IMR-90 (cell line): ENCODE measurements at regions not wholly inside any gene's neighbourhood (a gene's known extent, or its start where the extent isn't known, plus 50 kb on each side); places are given as distances from the start of the nearest gene placed in this dataset.
A peak's percentile ranks its signal among the peaks of the same experiment; 100 is the strongest.
"Not testable (repeated sequence)": the region's sequence is repeated elsewhere in the genome, so short reads cannot be mapped to it uniquely, and the experiment has no call there.

Experiments used
- ATAC-seq: fragments of 200-7000 bp; cut with Tn5 transposase; 2 replicates; pipeline ENCODE4 v1.9.1; 2020; ENCODE audit warnings: low read depth, mild to moderate bottlenecking, moderate library complexity
- BruUV-seq: library from RNA; stranded (reverse); fragments of 400-500 nt; replicated peaks from 2 replicates; lab custom pipeline; 2021; lab: Mats Ljungman, UMichigan
- CTCF ChIA-PET: fragments of 300-600 bp; formaldehyde crosslinking; extraction: SDS; loops from one replicate; lab custom pipeline; 2021; ENCODE audit warnings: antibody characterized with exemption; lab: Yijun Ruan, JAX
- POLR2A ChIA-PET: fragments of 300-600 bp; sonication (Branson Sonifier 250); formaldehyde crosslinking; loops from one replicate; lab custom pipeline; 2022; ENCODE audit warnings: antibody characterized with exemption; ENCODE audit not compliant: unreplicated experiment; lab: Charles Lee
- DNase-seq: peaks from one replicate; pipeline ENCODE4 v3.0.0; 2013
- H2AFZ ChIP-seq: replicated peaks from 2 replicates; pipeline ENCODE3; 2013; ENCODE audit warnings: low read length, mild to moderate bottlenecking; ENCODE audit not compliant: poor library complexity
- H2AK5ac ChIP-seq: 2 replicates; pipeline ENCODE4 v1.6.1; 2013; ENCODE audit warnings: low read depth, low read length, inconsistent platforms
- H2AK9ac ChIP-seq: replicated peaks from 2 replicates; pipeline ENCODE3; 2013; ENCODE audit warnings: mild to moderate bottlenecking, low read depth, low read length, moderate library complexity; ENCODE audit not compliant: poor library complexity
- H2BK120ac ChIP-seq: 2 replicates; pipeline ENCODE4 v1.6.1; 2013; ENCODE audit warnings: low read depth, low read length, inconsistent platforms
- H2BK15ac ChIP-seq: 3 replicates; pipeline ENCODE4 v1.6.1; 2013; ENCODE audit warnings: low read depth, low read length, inconsistent platforms
- H2BK20ac ChIP-seq: 2 replicates; pipeline ENCODE4 v1.6.1; 2013; ENCODE audit warnings: low read depth, mild to moderate bottlenecking, inconsistent platforms, low read length, moderate library complexity
- H2BK5ac ChIP-seq: 2 replicates; pipeline ENCODE4 v1.6.1; 2013; ENCODE audit warnings: mild to moderate bottlenecking, low read depth, low read length, inconsistent platforms; ENCODE audit not compliant: poor library complexity, severe bottlenecking
- H3K14ac ChIP-seq: replicated peaks from 2 replicates; pipeline ENCODE4 v1.6.1; 2013; ENCODE audit warnings: low read depth, low read length, inconsistent platforms
- H3K18ac ChIP-seq: 2 replicates; pipeline ENCODE4 v1.6.1; 2013; ENCODE audit warnings: low read depth, low read length, control low read depth
- H3K23ac ChIP-seq: 2 replicates; pipeline ENCODE4 v1.6.1; 2013; ENCODE audit warnings: low read depth, low read length, inconsistent platforms
- H3K27ac ChIP-seq: 2 replicates; pipeline ENCODE4 v1.5.1; 2013; ENCODE audit warnings: mild to moderate bottlenecking, control low read depth, low read length; ENCODE audit not compliant: insufficient read depth
- H3K27me3 ChIP-seq: 2 replicates; pipeline ENCODE4 v1.6.1; 2013; ENCODE audit warnings: low read length; ENCODE audit not compliant: control insufficient read depth, insufficient read depth
- H3K36me3 ChIP-seq: 2 replicates; pipeline ENCODE4 v1.6.1; 2013; ENCODE audit warnings: low read length, mixed read lengths; ENCODE audit not compliant: control insufficient read depth, insufficient read depth
- H3K4ac ChIP-seq: 2 replicates; pipeline ENCODE4 v1.6.1; 2013; ENCODE audit warnings: low read depth, low read length, inconsistent platforms
- H3K4me1 ChIP-seq: 2 replicates; pipeline ENCODE4 v1.6.1; 2013; ENCODE audit warnings: low read length, mixed read lengths; ENCODE audit not compliant: control insufficient read depth, insufficient read depth
- H3K4me2 ChIP-seq: 2 replicates; pipeline ENCODE4 v1.6.1; 2013; ENCODE audit warnings: low read depth, mild to moderate bottlenecking, control low read depth, low read length, moderate library complexity
- H3K4me3 ChIP-seq: 2 replicates; pipeline ENCODE4 v1.5.1; 2013; ENCODE audit warnings: low read depth, mild to moderate bottlenecking, control low read depth, low read length, moderate library complexity; ENCODE audit not compliant: insufficient read depth
- H3K56ac ChIP-seq: 2 replicates; pipeline ENCODE4 v1.6.1; 2013; ENCODE audit warnings: low read length, inconsistent platforms; ENCODE audit not compliant: insufficient read depth; ENCODE audit errors: extremely low read depth
- H3K79me1 ChIP-seq, 2 experiments: 2 replicates each; pipeline ENCODE4 v1.6.1; 2013; ENCODE audit warnings: low read length in 2 of 2, inconsistent platforms in 1 of 2, low read depth in 1 of 2
- H3K9ac ChIP-seq: 2 replicates; pipeline ENCODE4 v1.6.1; 2013; ENCODE audit warnings: low read depth, low read length, control low read depth
- H3K9me1 ChIP-seq: 2 replicates; pipeline ENCODE4 v1.6.1; 2013; ENCODE audit warnings: low read length, inconsistent platforms; ENCODE audit not compliant: insufficient read depth
- H3K9me3 ChIP-seq: 2 replicates; pipeline ENCODE4 v1.6.1; 2013; ENCODE audit warnings: low read length; ENCODE audit not compliant: control insufficient read depth, insufficient read depth
- H4K20me1 ChIP-seq: 2 replicates; pipeline ENCODE4 v1.6.1; 2013; ENCODE audit warnings: low read length, inconsistent platforms; ENCODE audit not compliant: insufficient read depth
- H4K5ac ChIP-seq: 2 replicates; pipeline ENCODE4 v1.6.1; 2013; ENCODE audit warnings: mild to moderate bottlenecking, low read depth, low read length, control low read depth
- H4K8ac ChIP-seq, 2 experiments: 2 replicates each; pipeline ENCODE4 v1.6.1; 2013; ENCODE audit warnings: low read depth in 2 of 2, low read length in 2 of 2, control low read depth in 1 of 2, inconsistent platforms in 1 of 2
- H4K91ac ChIP-seq: 2 replicates; pipeline ENCODE4 v1.6.1; 2013; ENCODE audit warnings: low read depth, low read length, inconsistent platforms; ENCODE audit not compliant: insufficient read depth
- BHLHE40 ChIP-seq: fragments of 150-350 bp; IDR thresholded peaks from 2 replicates; pipeline ENCODE4 v1.6.1; 2016; ENCODE audit warnings: mild to moderate bottlenecking, low read depth, low read length
- FOS ChIP-seq: fragments of 150-350 bp; IDR thresholded peaks from 2 replicates; pipeline ENCODE4 v1.6.1; 2016; ENCODE audit warnings: low read depth, low read length
- MAZ ChIP-seq: IDR thresholded peaks from 2 replicates; pipeline ENCODE4 v1.6.1; 2012; ENCODE audit warnings: low read depth, mild to moderate bottlenecking, low read length, improper control_type of control experiment, moderate library complexity, borderline replicate concordance
- NFE2L2 ChIP-seq: fragments of 150-350 bp; IDR thresholded peaks from 2 replicates; pipeline ENCODE4 v1.6.1; 2016; ENCODE audit warnings: low read depth, mild to moderate bottlenecking, low read length
- USF2 ChIP-seq: fragments of 150-350 bp; IDR thresholded peaks from 2 replicates; pipeline ENCODE4 v1.6.1; 2017; ENCODE audit warnings: mild to moderate bottlenecking, antibody characterized with exemption, low read length, low read depth
- WGBS, 2 experiments: methylation state at CpG; one replicate each; pipeline versions ENCODE4 v1.1.5 to v1.1.7; 2013; ENCODE audit warnings: missing lambda C conversion rate in 2 of 2; ENCODE audit not compliant: insufficient read length in 1 of 2; ENCODE audit errors: extremely low coverage in 2 of 2; 5-methylcytosine and 5-hydroxymethylcytosine counted together
- dilution Hi-C: fragments of 300-500 bp; cut with HindIII; formaldehyde crosslinking; loops from one replicate; pipeline ENCODE4 v1.14.3; 2018; ENCODE audit warnings: low sequenced_read_pairs; ENCODE audit not compliant: unreplicated experiment
- in situ Hi-C: fragments of 300-500 bp; cut with MboI; formaldehyde crosslinking; loops from 3 replicates; pipeline ENCODE4 v1.14.3; 2019; ENCODE audit warnings: low sequenced_read_pairs, inconsistent platforms, mixed read lengths
- intact Hi-C: fragments of 100-400 bp; cut with micrococcal nuclease; formaldehyde crosslinking; loops from 2 replicates; pipeline ENCODE4 v1.10.0; 2022

- Histone ChIP-seq H3K9ac (0 out of 2 replicates have a peak overlapping the region, but pooled peaks have one; percentile 7), H3K14ac (peak overlapping the region; percentile 94), H2BK120ac (peak overlapping the region; percentile 95), H3K4ac (peak overlapping the region; percentile 94), H2AFZ (peak overlapping the region; percentile 86), H2AK5ac (peak overlapping the region; percentile 86; the same call in 1 of the 2 replicates), H2BK15ac (peak overlapping the region; percentile 98; the same call in 2 of the 3 replicates), H3K23ac (peak overlapping the region; percentile 87), H3K4me2 (peak overlapping the region; percentile 18; the same call in 1 of the 2 replicates), H3K27ac (peak overlapping the region; percentile 6; the same call in 1 of the 2 replicates), H4K8ac (peak overlapping the region; percentile 87 to 94), H2AK9ac (peak overlapping the region; percentile 50), H2BK20ac (peak overlapping the region; percentile 91), H2BK5ac (peak overlapping the region; percentile 22), H3K18ac (peak overlapping the region; percentile 79), H4K91ac (peak overlapping the region; percentile 90), H3K56ac (peak overlapping the region; percentile 41; the same call in 1 of the 2 replicates), H4K5ac (peak overlapping the region; percentile 71)
- H3K9me3 ChIP-seq, intact Hi-C loops, H3K4me1 ChIP-seq, H3K9me1 ChIP-seq, H3K36me3 ChIP-seq, CTCF ChIA-PET, H3K4me3 ChIP-seq, POLR2A ChIA-PET, BruUV-seq, H3K27me3 ChIP-seq, H4K20me1 ChIP-seq, H3K79me1 ChIP-seq, dilution Hi-C loops, in situ Hi-C loops: not testable (repeated sequence)
- ATAC-seq = peak; percentile 98
- DNase-seq = peak; percentile 79
- 6% methylated on average over 3 of the region's 25 CpGs; no CpG with 5 or more reads in 1 of the 2 experiments for WGBS, 2 experiments
- TF ChIP-seq USF2 (peak; percentile 85), FOS (peak; percentile 69), MAZ (peak; percentile 23; the same call in 1 of the 2 replicates), BHLHE40 (0 out of 2 replicates have a peak, but pooled peaks have one; percentile 9), NFE2L2 (peak; percentile 71; the same call in 1 of the 2 replicates)
These were observed 199.9 kb downstream of the BANP start for GRCh38 chr16:88151129-88151499.

GRCh38 chr16:88151859-88152843 is 200.9 kb downstream of the BANP start:
- H3K27ac ChIP-seq, H3K56ac ChIP-seq, H4K20me1 ChIP-seq, H3K4me3 ChIP-seq, H3K9me3 ChIP-seq, in situ Hi-C loops, CTCF ChIA-PET, H3K9me1 ChIP-seq, H3K4me1 ChIP-seq, H3K4me2 ChIP-seq, H3K79me1 ChIP-seq, BruUV-seq, H3K36me3 ChIP-seq, H2AK9ac ChIP-seq, intact Hi-C loops, H2AFZ ChIP-seq, H2BK5ac ChIP-seq, ATAC-seq, POLR2A ChIA-PET, dilution Hi-C loops, DNase-seq, H3K27me3 ChIP-seq, H3K9ac ChIP-seq: not testable (repeated sequence)
- H2BK20ac ChIP-seq = peak overlapping the region; percentile 91
- H4K5ac ChIP-seq = peak overlapping the region; percentile 71
- H3K14ac ChIP-seq = peak overlapping the region; percentile 94
- H3K4ac ChIP-seq = peak overlapping the region; percentile 94
- H2BK15ac ChIP-seq = peak overlapping the region; percentile 94; the same call in 1 of the 3 replicates
- peak overlapping the region; percentile 87; the same call in 1 of the 2 replicates for H3K23ac ChIP-seq
- H4K91ac ChIP-seq = peak overlapping the region; percentile 90
- H3K18ac ChIP-seq = peak overlapping the region; percentile 53
- peak overlapping the region; percentile 87 to 94 for H4K8ac ChIP-seq
- 89% methylated on average over 6 of the region's 27 CpGs; no CpG with 5 or more reads in 1 of the 2 experiments for WGBS, 2 experiments
- H2AK5ac ChIP-seq = peak overlapping the region; percentile 60
- H2BK120ac ChIP-seq = peak overlapping the region; percentile 95
